H1 (cell line): ENCODE measurements at regions not wholly inside any gene's neighbourhood (a gene's known extent, or its start where the extent isn't known, plus 50 kb on each side); places are given as distances from the start of the nearest gene placed in this dataset.
A peak's percentile ranks its signal among the peaks of the same experiment; 100 is the strongest.

ENCODE experiments used
- CTCF ChIA-PET: fragments of 300-600 bp; sonication (Branson Sonifier 250); formaldehyde crosslinking; loops from one replicate; lab custom pipeline; 2021; ENCODE audit not compliant: partially characterized antibody; lab: Charles Lee
- POLR2A ChIA-PET: fragments of 300-600 bp; sonication (Branson Sonifier 250); formaldehyde crosslinking; loops from one replicate; lab custom pipeline; 2021; ENCODE audit warnings: inconsistent platforms; ENCODE audit not compliant: partially characterized antibody; lab: Charles Lee
- DNase-seq, 2 experiments: peaks; one replicate each; pipeline versions ENCODE4 v3.0.0 to v3.0.0-alpha.2; 2010 to 2022; ENCODE audit warnings: low spot score in 2 of 2, low read depth in 1 of 2, mixed read lengths in 1 of 2
- FAIRE-seq: peaks from 2 replicates; lab custom pipeline; 2011; peaks lifted over from hg19 to GRCh38; lab: Jason Lieb, UNC
- H2AFZ ChIP-seq: 2 replicates; pipeline ENCODE4 v1.8.1; 2012; ENCODE audit warnings: low read length, inconsistent platforms
- H2AK5ac ChIP-seq: 2 replicates; pipeline ENCODE4 v1.6.1; 2013; ENCODE audit warnings: low read depth, low read length
- H2BK120ac ChIP-seq: replicated peaks from 2 replicates; pipeline ENCODE3; 2013; ENCODE audit warnings: low read depth, low read length, inconsistent platforms
- H2BK12ac ChIP-seq: 2 replicates; pipeline ENCODE4 v1.6.1; 2013; ENCODE audit warnings: low read depth, low read length
- H2BK15ac ChIP-seq: 2 replicates; pipeline ENCODE4 v1.6.1; 2013; ENCODE audit warnings: low read length
- H2BK20ac ChIP-seq: 2 replicates; pipeline ENCODE4 v1.6.1; 2013; ENCODE audit warnings: low read length
- H2BK5ac ChIP-seq: 2 replicates; pipeline ENCODE4 v1.6.1; 2013; ENCODE audit warnings: low read depth, low read length
- H3K14ac ChIP-seq: 2 replicates; pipeline ENCODE4 v1.6.1; 2013; ENCODE audit warnings: inconsistent platforms; ENCODE audit not compliant: insufficient read length
- H3K18ac ChIP-seq: 2 replicates; pipeline ENCODE4 v1.6.1; 2013; ENCODE audit warnings: low read length; ENCODE audit errors: extremely low read depth
- H3K23ac ChIP-seq: 2 replicates; pipeline ENCODE4 v1.6.1; 2013; ENCODE audit warnings: inconsistent platforms; ENCODE audit not compliant: insufficient read length
- H3K23me2 ChIP-seq: 2 replicates; pipeline ENCODE4 v1.6.1; 2013; ENCODE audit warnings: low read depth, low read length
- H3K27ac ChIP-seq: 2 replicates; pipeline ENCODE4 v1.6.1; 2011; ENCODE audit warnings: low read depth, low read length, inconsistent platforms
- H3K27me3 ChIP-seq, 4 experiments: replicated peaks in 1 of 4; 1 replicate in 1 of 4; 2 replicates in 3 of 4; pipeline versions ENCODE4 v1.6.1 to v1.8.1; 2011 to 2013; ENCODE audit warnings: low read length in 3 of 4, mild to moderate bottlenecking in 3 of 4, inconsistent platforms in 2 of 4, mixed read lengths in 2 of 4, moderate library complexity in 1 of 4; ENCODE audit not compliant: control insufficient read depth in 3 of 4, insufficient read depth in 3 of 4; ENCODE audit errors: extremely low read depth in 1 of 4
- H3K36me3 ChIP-seq, 4 experiments: 2 replicates each; pipeline versions ENCODE4 v1.6.1 to v1.8.1; 2011 to 2013; ENCODE audit warnings: mild to moderate bottlenecking in 4 of 4, low read length in 3 of 4, moderate library complexity in 2 of 4, control low read depth in 1 of 4, inconsistent platforms in 1 of 4; ENCODE audit not compliant: insufficient read depth in 4 of 4, control insufficient read depth in 2 of 4
- H3K4ac ChIP-seq: replicated peaks from 2 replicates; pipeline ENCODE3; 2013; ENCODE audit warnings: low read length, low read depth, mixed read lengths, inconsistent platforms; ENCODE audit not compliant: insufficient read length
- H3K4me1 ChIP-seq, 4 experiments: replicated peaks in 1 of 4; 1 replicate in 1 of 4; 2 replicates in 3 of 4; pipeline versions ENCODE4 v1.6.1 to v1.8.1; 2011 to 2013; ENCODE audit warnings: low read length in 3 of 4, inconsistent platforms in 2 of 4, mixed read lengths in 1 of 4; ENCODE audit not compliant: insufficient read depth in 4 of 4, control insufficient read depth in 3 of 4
- H3K4me2 ChIP-seq, 2 experiments: 2 replicates each; pipeline versions ENCODE4 v1.6.1 to v1.8.1; 2011 to 2013; ENCODE audit warnings: low read depth in 2 of 2, low read length in 2 of 2, control low read depth in 1 of 2, inconsistent platforms in 1 of 2, mild to moderate bottlenecking in 1 of 2; ENCODE audit not compliant: insufficient read depth in 1 of 2
- H3K4me3 ChIP-seq, 4 experiments: fragments of 200-600, 300-600 bp in 1 of 4; sonication (generic), shearing (Covaris generic), sonication (Bioruptor Twin) in 1 of 4; 2 replicates each; pipeline versions ENCODE4 v1.5.1 to v1.8.1; 2011 to 2016; ENCODE audit warnings: low read length in 4 of 4, low read depth in 3 of 4, control low read depth in 2 of 4, inconsistent platforms in 2 of 4, mild to moderate bottlenecking in 2 of 4, mixed read lengths in 1 of 4, moderate library complexity in 1 of 4; ENCODE audit not compliant: insufficient read depth in 2 of 4; ENCODE audit errors: extremely low read depth in 1 of 4
- H3K56ac ChIP-seq: replicated peaks from 2 replicates; pipeline ENCODE3; 2013; ENCODE audit warnings: low read depth, mild to moderate bottlenecking, mixed read lengths, low read length, inconsistent platforms; ENCODE audit not compliant: insufficient read length
- H3K79me1 ChIP-seq: 2 replicates; pipeline ENCODE4 v1.6.1; 2013; ENCODE audit warnings: low read depth, low read length, control low read depth
- H3K79me2 ChIP-seq, 2 experiments: 2 replicates each; pipeline versions ENCODE4 v1.6.1 to v1.8.1; 2012 to 2013; ENCODE audit warnings: low read length in 2 of 2, mild to moderate bottlenecking in 2 of 2, inconsistent platforms in 1 of 2; ENCODE audit not compliant: insufficient read depth in 2 of 2, control insufficient read depth in 1 of 2
- H3K9ac ChIP-seq, 4 experiments: replicated peaks in 1 of 4; 1 replicate in 1 of 4; 2 replicates in 3 of 4; pipeline versions ENCODE4 v1.6.1 to v1.8.1; 2011 to 2013; ENCODE audit warnings: low read depth in 3 of 4, low read length in 3 of 4, control low read depth in 2 of 4, mild to moderate bottlenecking in 2 of 4, moderate library complexity in 2 of 4, inconsistent platforms in 1 of 4; ENCODE audit errors: extremely low read depth in 1 of 4
- H3K9me3 ChIP-seq, 2 experiments: 2 replicates each; pipeline versions ENCODE4 v1.6.1 to v1.8.1; 2012 to 2013; ENCODE audit warnings: mild to moderate bottlenecking in 2 of 2, moderate library complexity in 2 of 2, control low read depth in 1 of 2, inconsistent platforms in 1 of 2, low read depth in 1 of 2, low read length in 1 of 2, mixed read lengths in 1 of 2; ENCODE audit not compliant: insufficient read depth in 2 of 2
- H4K20me1 ChIP-seq, 2 experiments: replicated peaks in 1 of 2; 2 replicates each; pipeline versions ENCODE3 to v1.8.1; 2011 to 2013; ENCODE audit warnings: inconsistent platforms in 2 of 2, low read length in 2 of 2, mild to moderate bottlenecking in 1 of 2; ENCODE audit not compliant: insufficient read depth in 2 of 2, control insufficient read depth in 1 of 2
- H4K5ac ChIP-seq: 2 replicates; pipeline ENCODE4 v1.6.1; 2013; ENCODE audit warnings: low read length, low read depth, mixed read lengths, inconsistent platforms; ENCODE audit not compliant: insufficient read length
- H4K8ac ChIP-seq: 2 replicates; pipeline ENCODE4 v1.8.0; 2013; ENCODE audit warnings: mild to moderate bottlenecking, moderate library complexity, low read length, inconsistent platforms; ENCODE audit not compliant: insufficient read depth; ENCODE audit errors: extremely low read depth
- H4K91ac ChIP-seq: replicated peaks from 2 replicates; pipeline ENCODE3; 2013; ENCODE audit warnings: low read length, mixed read lengths, inconsistent platforms; ENCODE audit not compliant: insufficient read length
- ASH2L ChIP-seq: fragments of 200-600, 300-600 bp; sonication (generic); IDR thresholded peaks from one replicate; pipeline ENCODE4 v1.7.1; 2017; ENCODE audit warnings: low read length
- BACH1 ChIP-seq: IDR thresholded peaks from 2 replicates; pipeline ENCODE4 v1.6.1; 2012; ENCODE audit warnings: low read length, improper control_type of control experiment
- CHD2 ChIP-seq: IDR thresholded peaks from 2 replicates; pipeline ENCODE4 v1.6.1; 2012; ENCODE audit warnings: low read length, improper control_type of control experiment
- EGR1 ChIP-seq: IDR thresholded peaks from 2 replicates; pipeline ENCODE4 v1.6.1; 2011; ENCODE audit warnings: low read depth, low read length, borderline replicate concordance
- EP300 ChIP-seq, 2 experiments: IDR thresholded peaks; 1 replicate in 1 of 2; 2 replicates in 1 of 2; pipeline ENCODE4 v1.6.1; 2011 to 2012; ENCODE audit warnings: low read depth in 2 of 2, low read length in 2 of 2, mild to moderate bottlenecking in 2 of 2, borderline replicate concordance in 1 of 2, inconsistent platforms in 1 of 2, moderate library complexity in 1 of 2
- HDAC2 ChIP-seq, 2 experiments: fragments of 300-600 bp in 1 of 2; sonication (generic) in 1 of 2; IDR thresholded peaks; 2 replicates each; pipeline ENCODE4 v1.6.1; 2011 to 2012; ENCODE audit warnings: low read depth in 2 of 2, low read length in 2 of 2, mild to moderate bottlenecking in 2 of 2, moderate library complexity in 2 of 2, borderline replicate concordance in 1 of 2, inconsistent platforms in 1 of 2
- POU5F1 ChIP-seq: IDR thresholded peaks from 2 replicates; pipeline ENCODE4 v1.6.1; 2011; ENCODE audit warnings: low read depth, mild to moderate bottlenecking, low read length, moderate library complexity
- RXRA ChIP-seq: IDR thresholded peaks from 2 replicates; pipeline ENCODE4 v1.6.1; 2011; ENCODE audit warnings: low read depth, mild to moderate bottlenecking, low read length, moderate library complexity; ENCODE audit not compliant: insufficient read depth
- TAF1 ChIP-seq: IDR thresholded peaks from 2 replicates; pipeline ENCODE4 v1.6.1; 2011; ENCODE audit warnings: mild to moderate bottlenecking, low read depth, low read length
- TBP ChIP-seq: IDR thresholded peaks from 2 replicates; pipeline ENCODE4 v1.6.1; 2011; ENCODE audit warnings: low read depth, low read length, improper control_type of control experiment
- TEAD4 ChIP-seq: IDR thresholded peaks from 2 replicates; pipeline ENCODE4 v1.6.1; 2012; ENCODE audit warnings: low read depth, low read length, inconsistent platforms, mixed read lengths
- WGBS, 2 experiments: shearing (Covaris generic) in 1 of 2; methylation state at CpG; one replicate each; pipeline versions ENCODE4 v1.1.6 to v1.1.7; 2013 to 2015; ENCODE audit warnings: low lambda C conversion rate in 2 of 2, mixed read lengths in 2 of 2, inconsistent platforms in 1 of 2, low coverage in 1 of 2, missing lambda C conversion rate in 1 of 2; ENCODE audit not compliant: insufficient replicate concordance in 2 of 2, insufficient coverage in 1 of 2, insufficient read length in 1 of 2; ENCODE audit errors: extremely low coverage in 1 of 2, missing lambda C conversion rate in 1 of 2; 5-methylcytosine and 5-hydroxymethylcytosine counted together
- TF ChIP-seq, protein P1 (sequence below): IDR thresholded peaks from 2 replicates; pipeline ENCODE4 v1.6.1; 2011; ENCODE audit warnings: low read length, improper control_type of control experiment

DNA sequence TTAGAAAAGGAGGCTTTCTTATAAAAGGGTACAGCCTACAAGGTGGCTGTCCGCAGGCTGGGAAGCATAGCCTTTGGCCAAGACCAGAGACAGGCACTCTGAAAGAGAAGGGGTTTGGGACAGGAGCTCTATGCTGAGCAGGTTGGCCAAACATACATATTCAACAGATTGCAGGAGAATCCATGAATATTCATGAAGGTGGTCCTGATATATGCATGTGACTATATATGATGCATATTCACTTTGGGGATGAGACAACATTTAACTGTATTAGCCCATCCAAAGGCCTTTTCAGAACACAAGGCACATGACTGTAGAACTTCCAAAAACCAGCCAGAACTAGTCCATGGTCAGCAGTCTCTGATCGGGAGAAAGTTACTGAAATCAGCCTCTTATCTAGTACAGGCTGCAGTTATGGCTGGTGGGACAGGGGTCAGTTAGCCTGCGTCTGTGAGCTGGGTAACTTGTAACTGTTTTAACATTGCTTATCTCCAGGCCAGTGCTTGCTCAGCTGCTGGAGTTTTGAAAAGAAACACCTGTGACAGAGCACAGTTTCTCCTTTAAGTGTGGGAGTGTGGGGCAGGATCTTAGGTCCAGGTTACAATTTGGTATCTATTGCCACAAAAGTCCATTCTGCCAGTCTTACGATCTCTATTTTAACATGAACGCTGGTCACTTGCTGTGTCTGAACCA, 924.2 kb downstream of the UQCRFS1 start:
- Histone ChIP-seq H2BK120ac (no peak overlapping the region), H3K56ac (no peak overlapping the region), H2AK5ac (no peak overlapping the region), H4K5ac (no peak overlapping the region), H3K23ac (no peak overlapping the region), H2BK5ac (no peak overlapping the region), H3K4me1 (peaks cover 8 to 30% (median 22%) of the 10 kb centered on the region in 4 experiments), H3K27ac (no peak overlapping the region), H2BK15ac (no peak overlapping the region), H3K14ac (no peak overlapping the region), H3K23me2 (peaks cover 8% of the 10 kb centered on the region; the same call in 1 of the 2 replicates), H4K20me1 (no peaks in the 10 kb centered on the region), H4K91ac (no peak overlapping the region), H3K4me2 (no peak overlapping the region), H3K4me3 (no peak overlapping the region), H3K79me1 (no peaks in the 10 kb centered on the region), H3K27me3 (no peaks in the 10 kb centered on the region), H2AFZ (peak overlapping the region; percentile 37; the same call in 1 of the 2 replicates), H3K9ac (no peak overlapping the region), H3K79me2 (no peaks in the 10 kb centered on the region), H3K36me3 (no peaks in the 10 kb centered on the region; a peak in 1 of 8 replicates), H4K8ac (no peak overlapping the region), H3K18ac (peak overlapping the region; percentile 0; the same call in 1 of the 2 replicates), H3K9me3 (0 out of 4 replicates have a peak, but pooled peaks cover 0 to 2% of the 10 kb centered on the region in 2 experiments), H2BK20ac (peak overlapping the region; percentile 25), H3K4ac (no peak overlapping the region), H2BK12ac (no peak overlapping the region; the same call in 1 of the 2 replicates)
- no peak for FAIRE-seq
- no peak for DNase-seq
- ChIA-PET POLR2A (interaction anchor here (0.6 to 1.0 kb wide), 2 partner anchors 16 to 19 kb away, joined by 3 read pairs; no protein-coding TSS in a partner anchor), CTCF (interaction anchor here (0.6 to 1.4 kb wide), 2 partner anchors 28 to 31 kb away, joined by 3 to 4 read pairs; no protein-coding TSS in a partner anchor)
- WGBS, 2 experiments = 80% methylated on average over 5 of the region's 5 CpGs; no CpG with 5 or more reads in 1 of the 2 experiments
- TF ChIP-seq BACH1 = no peak
- no peak for TF ChIP-seq POU5F1
- TF ChIP-seq EGR1 = no peak
- TF ChIP-seq CHD2 = no peak
- no peak for TF ChIP-seq RXRA
- TF ChIP-seq TBP = no peak
- TF ChIP-seq, protein P1, sequence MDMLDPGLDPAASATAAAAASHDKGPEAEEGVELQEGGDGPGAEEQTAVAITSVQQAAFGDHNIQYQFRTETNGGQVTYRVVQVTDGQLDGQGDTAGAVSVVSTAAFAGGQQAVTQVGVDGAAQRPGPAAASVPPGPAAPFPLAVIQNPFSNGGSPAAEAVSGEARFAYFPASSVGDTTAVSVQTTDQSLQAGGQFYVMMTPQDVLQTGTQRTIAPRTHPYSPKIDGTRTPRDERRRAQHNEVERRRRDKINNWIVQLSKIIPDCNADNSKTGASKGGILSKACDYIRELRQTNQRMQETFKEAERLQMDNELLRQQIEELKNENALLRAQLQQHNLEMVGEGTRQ = no peak
- TF ChIP-seq ASH2L = no peak
- TF ChIP-seq TAF1 = no peak
- TF ChIP-seq EP300 (IDR thresholded peaks at IDR 0.05; ENCODE audit: borderline replicate concordance in 1 of 2, low read depth in 2 of 2, low read length in 2 of 2) = no peak
- no peak for TF ChIP-seq HDAC2 (IDR thresholded peaks at IDR 0.05; ENCODE audit: borderline replicate concordance in 1 of 2, low read depth in 2 of 2, low read length in 2 of 2)
- TF ChIP-seq TEAD4 = no peak
